IMR-90 (cell line): ENCODE measurements at regions not wholly inside any gene's neighbourhood (a gene's known extent, or its start where the extent isn't known, plus 50 kb on each side); places are given as distances from the start of the nearest gene placed in this dataset.

ENCODE experiments used
- ATAC-seq: fragments of 200-7000 bp; cut with Tn5 transposase; 2 replicates; pipeline ENCODE4 v1.9.1; 2020; ENCODE audit warnings: low read depth, mild to moderate bottlenecking, moderate library complexity
- BruUV-seq: library from RNA; stranded (reverse); fragments of 400-500 nt; replicated peaks from 2 replicates; lab custom pipeline; 2021; lab: Mats Ljungman, UMichigan
- CTCF ChIA-PET: fragments of 300-600 bp; formaldehyde crosslinking; extraction: SDS; loops from one replicate; lab custom pipeline; 2021; ENCODE audit warnings: antibody characterized with exemption; lab: Yijun Ruan, JAX
- POLR2A ChIA-PET: fragments of 300-600 bp; sonication (Branson Sonifier 250); formaldehyde crosslinking; loops from one replicate; lab custom pipeline; 2022; ENCODE audit warnings: antibody characterized with exemption; ENCODE audit not compliant: unreplicated experiment; lab: Charles Lee
- DNase-seq: peaks from one replicate; pipeline ENCODE4 v3.0.0; 2013
- H2AFZ ChIP-seq: replicated peaks from 2 replicates; pipeline ENCODE3; 2013; ENCODE audit warnings: low read length, mild to moderate bottlenecking; ENCODE audit not compliant: poor library complexity
- H2AK5ac ChIP-seq: 2 replicates; pipeline ENCODE4 v1.6.1; 2013; ENCODE audit warnings: low read depth, low read length, inconsistent platforms
- H2AK9ac ChIP-seq: replicated peaks from 2 replicates; pipeline ENCODE3; 2013; ENCODE audit warnings: mild to moderate bottlenecking, low read depth, low read length, moderate library complexity; ENCODE audit not compliant: poor library complexity
- H2BK120ac ChIP-seq: 2 replicates; pipeline ENCODE4 v1.6.1; 2013; ENCODE audit warnings: low read depth, low read length, inconsistent platforms
- H2BK15ac ChIP-seq: 3 replicates; pipeline ENCODE4 v1.6.1; 2013; ENCODE audit warnings: low read depth, low read length, inconsistent platforms
- H2BK20ac ChIP-seq: 2 replicates; pipeline ENCODE4 v1.6.1; 2013; ENCODE audit warnings: low read depth, mild to moderate bottlenecking, inconsistent platforms, low read length, moderate library complexity
- H2BK5ac ChIP-seq: 2 replicates; pipeline ENCODE4 v1.6.1; 2013; ENCODE audit warnings: mild to moderate bottlenecking, low read depth, low read length, inconsistent platforms; ENCODE audit not compliant: poor library complexity, severe bottlenecking
- H3K14ac ChIP-seq: replicated peaks from 2 replicates; pipeline ENCODE4 v1.6.1; 2013; ENCODE audit warnings: low read depth, low read length, inconsistent platforms
- H3K18ac ChIP-seq: 2 replicates; pipeline ENCODE4 v1.6.1; 2013; ENCODE audit warnings: low read depth, low read length, control low read depth
- H3K23ac ChIP-seq: 2 replicates; pipeline ENCODE4 v1.6.1; 2013; ENCODE audit warnings: low read depth, low read length, inconsistent platforms
- H3K27ac ChIP-seq: 2 replicates; pipeline ENCODE4 v1.5.1; 2013; ENCODE audit warnings: mild to moderate bottlenecking, control low read depth, low read length; ENCODE audit not compliant: insufficient read depth
- H3K27me3 ChIP-seq: 2 replicates; pipeline ENCODE4 v1.6.1; 2013; ENCODE audit warnings: low read length; ENCODE audit not compliant: control insufficient read depth, insufficient read depth
- H3K36me3 ChIP-seq: 2 replicates; pipeline ENCODE4 v1.6.1; 2013; ENCODE audit warnings: low read length, mixed read lengths; ENCODE audit not compliant: control insufficient read depth, insufficient read depth
- H3K4ac ChIP-seq: 2 replicates; pipeline ENCODE4 v1.6.1; 2013; ENCODE audit warnings: low read depth, low read length, inconsistent platforms
- H3K4me1 ChIP-seq: 2 replicates; pipeline ENCODE4 v1.6.1; 2013; ENCODE audit warnings: low read length, mixed read lengths; ENCODE audit not compliant: control insufficient read depth, insufficient read depth
- H3K4me2 ChIP-seq: 2 replicates; pipeline ENCODE4 v1.6.1; 2013; ENCODE audit warnings: low read depth, mild to moderate bottlenecking, control low read depth, low read length, moderate library complexity
- H3K4me3 ChIP-seq: 2 replicates; pipeline ENCODE4 v1.5.1; 2013; ENCODE audit warnings: low read depth, mild to moderate bottlenecking, control low read depth, low read length, moderate library complexity; ENCODE audit not compliant: insufficient read depth
- H3K56ac ChIP-seq: 2 replicates; pipeline ENCODE4 v1.6.1; 2013; ENCODE audit warnings: low read length, inconsistent platforms; ENCODE audit not compliant: insufficient read depth; ENCODE audit errors: extremely low read depth
- H3K79me1 ChIP-seq, 2 experiments: 2 replicates each; pipeline ENCODE4 v1.6.1; 2013; ENCODE audit warnings: low read length in 2 of 2, inconsistent platforms in 1 of 2, low read depth in 1 of 2
- H3K9ac ChIP-seq: 2 replicates; pipeline ENCODE4 v1.6.1; 2013; ENCODE audit warnings: low read depth, low read length, control low read depth
- H3K9me1 ChIP-seq: 2 replicates; pipeline ENCODE4 v1.6.1; 2013; ENCODE audit warnings: low read length, inconsistent platforms; ENCODE audit not compliant: insufficient read depth
- H3K9me3 ChIP-seq: 2 replicates; pipeline ENCODE4 v1.6.1; 2013; ENCODE audit warnings: low read length; ENCODE audit not compliant: control insufficient read depth, insufficient read depth
- H4K20me1 ChIP-seq: 2 replicates; pipeline ENCODE4 v1.6.1; 2013; ENCODE audit warnings: low read length, inconsistent platforms; ENCODE audit not compliant: insufficient read depth
- H4K5ac ChIP-seq: 2 replicates; pipeline ENCODE4 v1.6.1; 2013; ENCODE audit warnings: mild to moderate bottlenecking, low read depth, low read length, control low read depth
- H4K8ac ChIP-seq, 2 experiments: 2 replicates each; pipeline ENCODE4 v1.6.1; 2013; ENCODE audit warnings: low read depth in 2 of 2, low read length in 2 of 2, control low read depth in 1 of 2, inconsistent platforms in 1 of 2
- H4K91ac ChIP-seq: 2 replicates; pipeline ENCODE4 v1.6.1; 2013; ENCODE audit warnings: low read depth, low read length, inconsistent platforms; ENCODE audit not compliant: insufficient read depth
- CHD1 ChIP-seq: IDR thresholded peaks from 2 replicates; pipeline ENCODE4 v1.6.1; 2012; ENCODE audit warnings: low read depth, low read length, improper control_type of control experiment
- CTCF ChIP-seq: conservative IDR thresholded peaks from 2 replicates; pipeline ENCODE4 v1.5.1; 2012; ENCODE audit warnings: mild to moderate bottlenecking, low read depth, low read length, improper control_type of control experiment
- MAZ ChIP-seq: IDR thresholded peaks from 2 replicates; pipeline ENCODE4 v1.6.1; 2012; ENCODE audit warnings: low read depth, mild to moderate bottlenecking, low read length, improper control_type of control experiment, moderate library complexity, borderline replicate concordance
- NFE2L2 ChIP-seq: fragments of 150-350 bp; IDR thresholded peaks from 2 replicates; pipeline ENCODE4 v1.6.1; 2016; ENCODE audit warnings: low read depth, mild to moderate bottlenecking, low read length
- RCOR1 ChIP-seq: IDR thresholded peaks from 2 replicates; pipeline ENCODE4 v1.6.1; 2012; ENCODE audit warnings: mild to moderate bottlenecking, low read length, improper control_type of control experiment; ENCODE audit not compliant: insufficient replicate concordance
- RFX5 ChIP-seq: IDR thresholded peaks from 2 replicates; pipeline ENCODE4 v1.8.0; 2012; ENCODE audit warnings: low read depth, mild to moderate bottlenecking, low read length, moderate library complexity
- WGBS, 2 experiments: methylation state at CpG; one replicate each; pipeline versions ENCODE4 v1.1.5 to v1.1.7; 2013; ENCODE audit warnings: missing lambda C conversion rate in 2 of 2; ENCODE audit not compliant: insufficient read length in 1 of 2; ENCODE audit errors: extremely low coverage in 2 of 2; 5-methylcytosine and 5-hydroxymethylcytosine counted together
- dilution Hi-C: fragments of 300-500 bp; cut with HindIII; formaldehyde crosslinking; loops from one replicate; pipeline ENCODE4 v1.14.3; 2018; ENCODE audit warnings: low sequenced_read_pairs; ENCODE audit not compliant: unreplicated experiment
- in situ Hi-C: fragments of 300-500 bp; cut with MboI; formaldehyde crosslinking; loops from 3 replicates; pipeline ENCODE4 v1.14.3; 2019; ENCODE audit warnings: low sequenced_read_pairs, inconsistent platforms, mixed read lengths
- intact Hi-C: fragments of 100-400 bp; cut with micrococcal nuclease; formaldehyde crosslinking; loops from 2 replicates; pipeline ENCODE4 v1.10.0; 2022

DNA sequence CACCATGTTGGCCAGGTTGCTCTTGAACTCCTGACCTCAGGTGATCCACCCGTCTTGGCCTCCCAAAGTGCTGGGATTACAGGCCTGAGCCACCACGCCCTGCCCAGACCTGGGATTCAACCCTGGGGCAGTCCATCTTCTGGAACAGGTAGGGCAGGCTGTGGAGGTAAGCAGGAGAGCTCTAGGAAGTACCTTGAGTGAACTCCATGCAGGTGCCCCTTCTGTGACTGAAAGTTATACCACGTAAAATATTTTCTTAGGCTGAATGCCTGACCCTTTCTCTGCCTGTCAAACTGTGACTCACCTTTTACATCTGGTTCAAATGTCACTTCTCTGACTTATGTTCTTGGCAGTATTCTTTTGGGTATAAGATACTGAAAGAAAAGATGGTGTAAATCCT is 86.7 kb upstream of the ELAC2 start:
- no peak overlapping the region for H3K18ac ChIP-seq
- TF ChIP-seq NFE2L2 (no peak), MAZ (no peak), RFX5 (no peak), CTCF (no peak), RCOR1 (no peak), CHD1 (no peak)
- no peaks in the 10 kb centered on the region for H4K20me1 ChIP-seq
- no peak overlapping the region for H2BK120ac ChIP-seq
- no peak overlapping the region for H2BK15ac ChIP-seq
- in situ Hi-C loops (no loop called here), dilution Hi-C loops (no loop called here), intact Hi-C loops (no loop called here)
- CTCF ChIA-PET, result no interaction called here
- H3K14ac ChIP-seq, result no peak overlapping the region
- no peaks in the 10 kb centered on the region for H3K9me3 ChIP-seq
- WGBS, 2 experiments, result no CpG with 5 or more reads among the region's 3 CpGs
- no peaks in the 10 kb centered on the region for H3K79me1 ChIP-seq
- no peak overlapping the region for H3K4me3 ChIP-seq
- H2BK20ac ChIP-seq, result no peak overlapping the region
- POLR2A ChIA-PET, result no interaction called here
- H4K91ac ChIP-seq, result no peak overlapping the region
- H2AK9ac ChIP-seq, result no peak overlapping the region
- ATAC-seq (no peak), DNase-seq (no peak)
- H3K56ac ChIP-seq, result no peak overlapping the region
- no peak overlapping the region for H2AK5ac ChIP-seq
- H3K4me2 ChIP-seq, result no peak overlapping the region
- no peak overlapping the region for H2BK5ac ChIP-seq
- H4K5ac ChIP-seq, result no peak overlapping the region
- H3K4ac ChIP-seq, result no peak overlapping the region
- H3K23ac ChIP-seq, result no peak overlapping the region
- no peaks in the 10 kb centered on the region for H3K36me3 ChIP-seq
- H3K9ac ChIP-seq, result no peak overlapping the region
- no peak overlapping the region for H3K27ac ChIP-seq
- H3K4me1 ChIP-seq, result no peaks in the 10 kb centered on the region
- no peak overlapping the region for H2AFZ ChIP-seq
- peaks cover 5% of the 10 kb centered on the region for H3K27me3 ChIP-seq
- BruUV-seq, result no TSS peak
- H4K8ac ChIP-seq, result no peak overlapping the region
- no peaks in the 10 kb centered on the region for H3K9me1 ChIP-seq
